Mammary epithelial cell (primary cell): ENCODE measurements at regions not wholly inside any gene's neighbourhood (a gene's known extent, or its start where the extent isn't known, plus 50 kb on each side); places are given as distances from the start of the nearest gene placed in this dataset.

ENCODE experiments used
- EZH2 ChIP-seq: IDR thresholded peaks from 2 replicates; pipeline ENCODE4 v1.6.1; 2012; ENCODE audit warnings: low read length, inconsistent platforms, borderline replicate concordance
- TF ChIP-seq, protein P1 (sequence below), 2 donors: IDR thresholded peaks in 1 of 2; conservative IDR thresholded peaks in 1 of 2; 2 replicates each; pipeline ENCODE4 v1.5.1; 2011 to 2012; ENCODE audit warnings: inconsistent platforms in 2 of 2, low read length in 2 of 2, mild to moderate bottlenecking in 2 of 2, control low read depth in 1 of 2, low read depth in 1 of 2; ENCODE audit not compliant: insufficient read depth in 1 of 2; ENCODE audit errors: extremely low read depth in 1 of 2

DNA sequence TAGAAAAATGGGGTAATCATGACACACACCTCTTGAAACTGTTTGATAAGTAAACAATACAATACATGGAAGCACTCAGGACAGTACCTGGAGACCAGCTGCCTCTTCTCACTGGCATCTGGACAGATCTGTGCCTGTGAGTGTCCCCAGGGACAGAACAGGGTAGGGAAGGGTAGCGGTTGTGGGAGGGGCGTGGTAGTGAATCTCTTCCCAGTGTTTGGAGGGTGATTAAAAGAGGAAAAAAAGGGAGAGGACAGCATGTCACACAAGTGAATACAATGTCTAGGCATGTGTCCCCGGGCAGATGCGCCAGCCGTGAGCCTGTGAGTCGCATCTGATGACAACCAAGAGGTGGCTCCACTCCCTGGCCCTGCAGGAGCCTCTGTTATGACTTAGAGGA, 138.8 kb upstream of the MSX1 start:
- TF ChIP-seq, protein P1, sequence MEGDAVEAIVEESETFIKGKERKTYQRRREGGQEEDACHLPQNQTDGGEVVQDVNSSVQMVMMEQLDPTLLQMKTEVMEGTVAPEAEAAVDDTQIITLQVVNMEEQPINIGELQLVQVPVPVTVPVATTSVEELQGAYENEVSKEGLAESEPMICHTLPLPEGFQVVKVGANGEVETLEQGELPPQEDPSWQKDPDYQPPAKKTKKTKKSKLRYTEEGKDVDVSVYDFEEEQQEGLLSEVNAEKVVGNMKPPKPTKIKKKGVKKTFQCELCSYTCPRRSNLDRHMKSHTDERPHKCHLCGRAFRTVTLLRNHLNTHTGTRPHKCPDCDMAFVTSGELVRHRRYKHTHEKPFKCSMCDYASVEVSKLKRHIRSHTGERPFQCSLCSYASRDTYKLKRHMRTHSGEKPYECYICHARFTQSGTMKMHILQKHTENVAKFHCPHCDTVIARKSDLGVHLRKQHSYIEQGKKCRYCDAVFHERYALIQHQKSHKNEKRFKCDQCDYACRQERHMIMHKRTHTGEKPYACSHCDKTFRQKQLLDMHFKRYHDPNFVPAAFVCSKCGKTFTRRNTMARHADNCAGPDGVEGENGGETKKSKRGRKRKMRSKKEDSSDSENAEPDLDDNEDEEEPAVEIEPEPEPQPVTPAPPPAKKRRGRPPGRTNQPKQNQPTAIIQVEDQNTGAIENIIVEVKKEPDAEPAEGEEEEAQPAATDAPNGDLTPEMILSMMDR (conservative IDR thresholded peaks at IDR 0.05 in 1 of 2, IDR thresholded peaks at IDR 0.05 in 1 of 2; ENCODE audit: extremely low read depth in 1 of 2, insufficient read depth in 1 of 2, low read depth in 1 of 2, low read length in 2 of 2) = no peak
- no peak for TF ChIP-seq EZH2
